ENCODE measurements at regions not wholly inside any gene's neighbourhood (a gene's known extent, or its start where the extent isn't known, plus 50 kb on each side); places are given as distances from the start of the nearest gene placed in this dataset.

DNA sequence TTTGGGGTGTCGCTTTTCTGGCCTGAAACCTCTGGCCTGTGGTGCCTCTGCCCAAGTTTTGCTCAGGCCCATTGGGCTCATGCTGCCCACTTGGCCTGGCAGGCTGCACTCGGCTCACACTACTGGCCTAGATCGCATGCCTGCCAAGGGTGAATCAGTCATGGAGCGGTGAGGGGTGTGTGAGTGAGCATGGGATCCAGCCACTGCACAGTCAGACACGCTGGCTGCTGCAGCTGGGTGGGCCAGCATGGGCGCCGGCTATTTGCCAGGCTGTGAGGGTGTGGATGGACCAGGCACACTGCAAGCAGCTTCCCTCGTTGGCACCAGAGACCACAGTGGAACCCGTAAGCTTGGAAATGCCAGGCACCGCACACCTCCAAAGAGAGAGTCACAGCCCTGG, 145.4 kb upstream of the CNR1 start:
- WGBS, 2 experiments = 94 to 95% methylated on average over 10 of the region's 10 CpGs
- H3K4me1 ChIP-seq (ENCODE audit: control insufficient read depth, insufficient read depth, low read length) = no peaks in the 10 kb centered on the region
- no peak overlapping the region for H3K27ac ChIP-seq (ENCODE audit: insufficient read depth, low read depth, low read length, poor library complexity, severe bottlenecking)
- no peak overlapping the region for H3K4me3 ChIP-seq (ENCODE audit: insufficient read depth, low read depth, low read length)
- no peaks in the 10 kb centered on the region for H3K9me3 ChIP-seq (ENCODE audit: control insufficient read depth, low read length)
- H3K36me3 ChIP-seq (ENCODE audit: control insufficient read depth, insufficient read depth, low read length) = no peaks in the 10 kb centered on the region
- H3K27me3 ChIP-seq (ENCODE audit: control insufficient read depth, insufficient read depth, low read length, poor library complexity, severe bottlenecking) = no peaks in the 10 kb centered on the region

DNA sequence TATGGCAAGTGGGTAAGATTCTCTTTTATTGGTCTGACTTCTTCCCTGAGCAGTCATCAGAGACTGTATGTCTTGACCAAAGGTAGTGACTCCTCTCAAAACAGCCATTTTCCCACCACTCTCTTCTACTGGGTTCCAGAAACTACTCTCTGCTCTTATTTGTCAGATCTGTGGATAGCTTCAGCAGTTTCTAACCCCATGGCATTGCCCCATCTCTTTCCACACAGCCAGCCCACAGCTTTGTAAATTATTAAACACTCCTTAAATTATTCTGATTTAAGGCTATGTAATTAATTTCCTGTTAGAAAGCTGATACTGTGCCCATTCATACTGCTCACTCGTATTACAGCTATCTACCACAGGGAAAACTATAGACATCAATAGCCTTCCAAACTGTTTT, 138.4 kb upstream of the CNR1 start:
- H3K4me1 ChIP-seq (ENCODE audit: control insufficient read depth, insufficient read depth, low read length) = no peaks in the 10 kb centered on the region
- H3K4me3 ChIP-seq (ENCODE audit: insufficient read depth, low read depth, low read length) = no peak overlapping the region
- no peaks in the 10 kb centered on the region for H3K9me3 ChIP-seq (ENCODE audit: control insufficient read depth, low read length)
- H3K27ac ChIP-seq (ENCODE audit: insufficient read depth, low read depth, low read length, poor library complexity, severe bottlenecking) = no peak overlapping the region
- H3K27me3 ChIP-seq (ENCODE audit: control insufficient read depth, insufficient read depth, low read length, poor library complexity, severe bottlenecking) = no peaks in the 10 kb centered on the region
- WGBS, 2 experiments = 100% methylated on average over 1 of the region's 1 CpG; no CpG with 5 or more reads in 1 of the 2 experiments
- H3K36me3 ChIP-seq (ENCODE audit: control insufficient read depth, insufficient read depth, low read length) = no peaks in the 10 kb centered on the region

DNA sequence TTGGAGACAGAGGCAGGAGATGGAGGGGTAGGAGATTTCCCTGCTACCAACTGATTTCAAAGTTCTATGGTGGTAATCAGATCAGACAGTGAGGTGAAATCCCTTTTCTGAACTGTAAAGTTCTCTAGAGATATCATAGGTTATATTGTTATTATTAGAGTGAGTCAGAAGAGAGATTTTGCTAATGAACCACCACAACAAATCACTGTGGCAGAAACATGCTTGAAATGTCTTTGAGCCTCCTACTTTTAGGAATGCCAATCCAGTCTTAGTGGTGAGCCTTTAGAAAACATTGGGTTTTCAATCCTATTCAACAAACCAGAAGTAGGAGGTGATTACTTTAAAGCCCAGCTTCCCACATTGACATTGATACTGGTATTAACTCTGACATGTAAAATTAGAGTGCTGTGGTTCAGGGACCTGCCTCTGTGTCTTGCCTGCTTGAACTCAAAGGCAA, 136.7 kb upstream of the CNR1 start:
- Histone ChIP-seq H3K27me3 (ENCODE audit: control insufficient read depth, insufficient read depth, low read length, poor library complexity, severe bottlenecking) (no peaks in the 10 kb centered on the region), H3K4me1 (ENCODE audit: control insufficient read depth, insufficient read depth, low read length) (peaks cover under 1% of the 10 kb centered on the region), H3K36me3 (ENCODE audit: control insufficient read depth, insufficient read depth, low read length) (no peaks in the 10 kb centered on the region), H3K4me3 (ENCODE audit: insufficient read depth, low read depth, low read length) (no peak overlapping the region), H3K27ac (ENCODE audit: insufficient read depth, low read depth, low read length, poor library complexity, severe bottlenecking) (no peak overlapping the region), H3K9me3 (ENCODE audit: control insufficient read depth, low read length) (no peaks in the 10 kb centered on the region)

DNA sequence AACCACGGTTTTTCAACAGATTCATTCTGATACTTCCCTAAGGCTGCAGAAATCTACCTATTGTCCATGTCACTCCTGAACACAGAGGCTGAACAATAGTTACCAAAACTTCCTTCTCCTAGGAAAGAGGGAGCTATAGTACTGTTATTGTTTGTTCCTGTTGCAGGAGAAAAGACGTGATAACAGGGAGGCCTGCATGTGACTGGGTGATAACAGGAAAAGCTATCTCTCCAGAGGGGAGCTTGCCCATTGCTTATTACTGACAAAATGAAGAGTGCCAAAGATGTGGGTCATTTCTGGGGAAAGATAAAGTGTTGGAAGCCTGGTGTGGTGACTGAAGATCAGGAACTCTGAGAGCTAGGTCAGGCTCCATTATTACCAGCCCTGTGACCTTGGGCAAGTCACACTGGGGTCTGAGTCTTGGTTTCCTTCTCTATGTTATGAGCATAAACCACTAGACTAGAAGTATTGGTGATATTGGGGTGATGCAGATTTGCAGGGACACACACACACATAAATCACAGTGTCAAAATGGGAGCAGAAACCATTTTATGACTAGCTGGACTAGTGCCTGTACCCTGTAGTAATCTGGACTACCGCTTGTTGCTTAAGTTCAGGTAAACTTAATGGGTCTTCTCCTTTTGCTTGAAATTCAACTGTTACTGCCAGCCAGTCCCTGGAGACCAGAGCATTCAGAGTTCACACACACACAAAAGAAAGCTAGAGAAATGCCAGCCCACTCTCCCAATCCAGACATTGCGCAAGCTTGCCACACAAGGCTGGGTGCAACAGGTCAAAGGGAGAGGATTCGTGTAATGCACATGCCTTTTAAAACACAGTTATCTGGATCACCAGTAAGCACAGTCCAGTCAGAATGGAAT, 136.0 kb upstream of the CNR1 start:
- H3K27ac ChIP-seq (ENCODE audit: insufficient read depth, low read depth, low read length, poor library complexity, severe bottlenecking) = no peak overlapping the region
- 84 to 92% methylated on average over 5 of the region's 5 CpGs for WGBS, 2 experiments
- H3K36me3 ChIP-seq (ENCODE audit: control insufficient read depth, insufficient read depth, low read length) = no peaks in the 10 kb centered on the region
- no peak overlapping the region for H3K4me3 ChIP-seq (ENCODE audit: insufficient read depth, low read depth, low read length)
- peaks cover 7% of the 10 kb centered on the region for H3K4me1 ChIP-seq (ENCODE audit: control insufficient read depth, insufficient read depth, low read length)
- H3K9me3 ChIP-seq (ENCODE audit: control insufficient read depth, low read length) = no peaks in the 10 kb centered on the region
- no peaks in the 10 kb centered on the region for H3K27me3 ChIP-seq (ENCODE audit: control insufficient read depth, insufficient read depth, low read length, poor library complexity, severe bottlenecking)

DNA sequence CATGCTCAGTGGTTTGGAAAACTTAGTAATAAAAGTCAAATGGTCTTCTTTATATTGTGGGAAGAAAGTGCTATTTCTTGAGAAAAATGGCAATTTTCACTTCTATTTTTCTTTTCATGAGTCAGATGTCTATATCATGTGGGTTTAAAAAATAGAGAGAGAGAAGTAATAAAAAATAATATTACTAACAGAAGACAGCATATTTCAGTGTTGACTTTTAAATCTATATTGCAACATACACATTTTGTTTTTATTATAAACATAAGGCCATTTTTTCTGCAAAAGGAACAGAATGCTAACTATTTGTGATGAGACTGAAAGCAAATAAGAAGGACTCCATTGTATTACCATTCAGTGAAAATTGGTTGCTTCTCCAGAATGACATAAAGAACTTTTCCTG, 135.1 kb upstream of the CNR1 start:
- Histone ChIP-seq H3K27me3 (ENCODE audit: control insufficient read depth, insufficient read depth, low read length, poor library complexity, severe bottlenecking) (no peaks in the 10 kb centered on the region), H3K27ac (ENCODE audit: insufficient read depth, low read depth, low read length, poor library complexity, severe bottlenecking) (no peak overlapping the region), H3K36me3 (ENCODE audit: control insufficient read depth, insufficient read depth, low read length) (no peaks in the 10 kb centered on the region), H3K4me1 (ENCODE audit: control insufficient read depth, insufficient read depth, low read length) (peaks cover 12% of the 10 kb centered on the region), H3K9me3 (ENCODE audit: control insufficient read depth, low read length) (no peaks in the 10 kb centered on the region), H3K4me3 (ENCODE audit: insufficient read depth, low read depth, low read length) (no peak overlapping the region)

DNA sequence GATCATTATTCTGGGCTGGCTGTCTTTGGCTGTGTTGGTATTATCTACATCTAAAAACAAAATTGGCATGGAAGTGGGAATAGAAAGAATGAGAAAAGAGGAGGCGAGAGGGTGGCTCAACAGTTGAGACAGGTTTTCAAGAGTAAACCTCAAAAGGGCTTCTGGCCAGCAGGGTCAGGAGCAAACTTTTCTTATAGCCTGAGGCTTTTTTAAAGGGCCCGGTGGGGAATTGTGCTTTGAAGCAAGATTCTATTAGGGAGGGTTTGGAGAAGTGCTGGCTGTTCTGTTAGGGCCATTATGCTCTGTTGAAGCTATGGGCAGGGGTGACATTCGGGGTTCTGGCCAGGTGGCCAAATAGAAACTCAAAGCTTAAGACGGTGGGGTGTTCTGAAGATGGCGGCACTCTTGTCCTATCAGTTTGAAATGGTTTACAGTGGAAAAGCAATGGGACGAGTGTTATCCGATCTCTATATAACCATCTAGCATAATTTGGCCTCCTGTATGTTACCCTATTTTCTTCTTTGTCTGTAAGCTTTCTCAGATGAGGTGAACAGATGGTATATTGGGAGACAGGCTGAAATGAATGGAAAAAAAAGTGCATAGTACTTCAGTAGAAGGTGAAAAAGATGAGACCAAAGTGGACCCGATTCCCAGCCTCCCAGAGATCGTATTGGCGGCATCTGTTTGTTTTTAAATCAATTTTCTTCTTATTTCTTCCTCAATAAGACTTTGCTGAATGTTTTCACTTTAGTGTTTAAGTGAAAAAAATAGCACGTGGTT, 132.1 kb upstream of the CNR1 start:
- Histone ChIP-seq H3K4me3 (ENCODE audit: insufficient read depth, low read depth, low read length) (no peak overlapping the region), H3K27me3 (ENCODE audit: control insufficient read depth, insufficient read depth, low read length, poor library complexity, severe bottlenecking) (no peaks in the 10 kb centered on the region), H3K36me3 (ENCODE audit: control insufficient read depth, insufficient read depth, low read length) (no peaks in the 10 kb centered on the region), H3K4me1 (ENCODE audit: control insufficient read depth, insufficient read depth, low read length) (peaks cover 12% of the 10 kb centered on the region), H3K9me3 (ENCODE audit: control insufficient read depth, low read length) (no peaks in the 10 kb centered on the region), H3K27ac (ENCODE audit: insufficient read depth, low read depth, low read length, poor library complexity, severe bottlenecking) (no peak overlapping the region)
- WGBS, 2 experiments = 88 to 91% methylated on average over 10 to 11 of the region's 11 CpGs

DNA sequence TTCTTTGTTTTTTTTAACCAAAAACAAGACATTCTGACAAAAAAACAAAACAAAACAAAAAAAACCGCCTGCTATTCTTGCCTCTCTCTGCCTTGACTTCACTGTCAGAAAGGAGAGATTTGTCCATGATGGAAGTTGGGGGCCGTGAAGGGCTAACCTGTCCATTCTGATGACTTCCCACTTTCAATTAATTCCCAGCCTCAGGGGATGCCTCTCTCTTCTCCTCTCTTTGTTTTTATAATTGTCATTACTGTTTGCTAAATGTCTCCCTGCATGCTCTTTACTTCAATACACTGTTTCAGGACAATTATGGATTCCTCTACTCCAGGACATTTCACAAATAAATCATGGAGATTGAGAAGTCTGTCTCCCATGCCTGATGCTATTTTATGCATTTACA, 130.5 kb upstream of the CNR1 start:
- no peaks in the 10 kb centered on the region for H3K36me3 ChIP-seq (ENCODE audit: control insufficient read depth, insufficient read depth, low read length)
- no peak overlapping the region for H3K4me3 ChIP-seq (ENCODE audit: insufficient read depth, low read depth, low read length)
- H3K9me3 ChIP-seq (ENCODE audit: control insufficient read depth, low read length) = no peaks in the 10 kb centered on the region
- no peaks in the 10 kb centered on the region for H3K27me3 ChIP-seq (ENCODE audit: control insufficient read depth, insufficient read depth, low read length, poor library complexity, severe bottlenecking)
- 83 to 86% methylated on average over 2 of the region's 2 CpGs for WGBS, 2 experiments
- H3K27ac ChIP-seq (ENCODE audit: insufficient read depth, low read depth, low read length, poor library complexity, severe bottlenecking) = no peak overlapping the region
- H3K4me1 ChIP-seq (ENCODE audit: control insufficient read depth, insufficient read depth, low read length) = peaks cover 12% of the 10 kb centered on the region

DNA sequence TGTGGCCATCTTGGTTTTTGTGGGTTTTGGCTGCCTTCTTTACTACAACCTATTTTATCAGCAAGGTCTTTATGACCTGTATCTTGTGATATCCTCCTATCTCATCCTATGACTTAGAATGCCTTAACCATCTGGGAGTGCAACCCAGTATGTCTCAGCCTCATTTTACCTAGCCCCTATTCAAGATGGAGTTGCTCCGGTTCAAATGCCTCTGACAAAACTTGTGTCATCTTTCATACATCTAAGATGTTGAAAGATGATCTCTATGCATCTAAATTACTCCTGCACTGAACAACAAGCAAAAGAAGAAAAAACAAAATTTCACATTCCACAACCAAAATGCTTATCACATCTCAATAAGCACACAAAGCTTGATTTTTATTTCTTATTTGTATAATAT, 129.5 kb upstream of the CNR1 start:
- Histone ChIP-seq H3K27ac (ENCODE audit: insufficient read depth, low read depth, low read length, poor library complexity, severe bottlenecking) (no peak overlapping the region), H3K4me1 (ENCODE audit: control insufficient read depth, insufficient read depth, low read length) (peaks cover 12% of the 10 kb centered on the region), H3K27me3 (ENCODE audit: control insufficient read depth, insufficient read depth, low read length, poor library complexity, severe bottlenecking) (no peaks in the 10 kb centered on the region), H3K9me3 (ENCODE audit: control insufficient read depth, low read length) (peaks cover 2% of the 10 kb centered on the region), H3K4me3 (ENCODE audit: insufficient read depth, low read depth, low read length) (no peak overlapping the region), H3K36me3 (ENCODE audit: control insufficient read depth, insufficient read depth, low read length) (no peaks in the 10 kb centered on the region)
- 95 to 100% methylated on average over 1 of the region's 1 CpG for WGBS, 2 experiments

DNA sequence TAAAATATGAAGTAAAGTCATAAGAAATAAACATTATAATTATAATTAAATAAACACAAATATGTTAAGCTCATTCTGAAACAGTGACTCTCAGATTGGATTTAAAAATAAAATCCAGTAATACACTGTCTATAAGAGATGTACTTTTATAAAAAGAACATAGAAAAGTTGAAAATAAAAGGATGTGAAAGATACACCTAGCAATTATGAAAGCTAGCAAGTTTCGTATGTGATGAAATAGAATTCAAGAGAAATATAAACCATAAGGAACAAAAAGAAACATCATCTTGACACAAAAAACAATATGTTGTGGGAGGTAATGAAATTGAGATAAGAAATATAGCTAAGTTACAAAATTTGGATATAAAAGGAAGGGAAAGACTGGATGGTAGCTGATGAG, 128.6 kb upstream of the CNR1 start:
- Histone ChIP-seq H3K27ac (ENCODE audit: insufficient read depth, low read depth, low read length, poor library complexity, severe bottlenecking) (no peak overlapping the region), H3K36me3 (ENCODE audit: control insufficient read depth, insufficient read depth, low read length) (no peaks in the 10 kb centered on the region), H3K4me3 (ENCODE audit: insufficient read depth, low read depth, low read length) (no peak overlapping the region), H3K9me3 (ENCODE audit: control insufficient read depth, low read length) (peaks cover 2% of the 10 kb centered on the region), H3K4me1 (ENCODE audit: control insufficient read depth, insufficient read depth, low read length) (peaks cover 12% of the 10 kb centered on the region), H3K27me3 (ENCODE audit: control insufficient read depth, insufficient read depth, low read length, poor library complexity, severe bottlenecking) (no peaks in the 10 kb centered on the region)
- no CpG with 5 or more reads among the region's 1 CpG for WGBS, 2 experiments

DNA sequence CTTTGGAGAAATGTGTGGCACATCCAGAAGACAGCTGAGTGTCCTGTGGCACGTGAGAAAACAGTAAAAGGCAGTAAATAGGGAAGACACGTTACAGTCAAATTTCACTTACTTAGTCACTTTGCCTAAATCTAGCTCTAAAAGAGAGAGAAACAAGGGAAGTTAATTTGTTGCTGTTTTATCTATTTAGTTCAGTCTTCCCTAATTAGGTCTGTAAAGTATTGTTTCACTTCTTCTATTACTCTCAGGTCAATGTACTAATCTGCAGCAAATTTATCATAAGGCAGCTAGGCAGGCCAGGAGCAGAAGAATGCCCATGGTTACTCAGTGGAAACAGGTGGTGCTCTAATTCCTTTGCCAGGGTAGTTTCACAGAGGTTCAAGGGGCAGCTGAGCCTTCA, 124.3 kb upstream of the CNR1 start:
- 96% methylated on average over 2 of the region's 2 CpGs for WGBS, 2 experiments
- H3K27ac ChIP-seq (ENCODE audit: insufficient read depth, low read depth, low read length, poor library complexity, severe bottlenecking) = no peak overlapping the region

More for the DNA sequence above, 124.3 kb upstream of the CNR1 start:
- H3K9me3 ChIP-seq (ENCODE audit: control insufficient read depth, low read length) = peaks cover 2% of the 10 kb centered on the region
- no peak overlapping the region for H3K4me3 ChIP-seq (ENCODE audit: insufficient read depth, low read depth, low read length)
- no peaks in the 10 kb centered on the region for H3K27me3 ChIP-seq (ENCODE audit: control insufficient read depth, insufficient read depth, low read length, poor library complexity, severe bottlenecking)
- H3K4me1 ChIP-seq (ENCODE audit: control insufficient read depth, insufficient read depth, low read length) = no peaks in the 10 kb centered on the region
- no peaks in the 10 kb centered on the region for H3K36me3 ChIP-seq (ENCODE audit: control insufficient read depth, insufficient read depth, low read length)

Data from ectodermal cell (in vitro differentiated cells).